Suprapubic skin (tissue), 4 donors: ENCODE measurements at regions not wholly inside any gene's neighbourhood (a gene's known extent, or its start where the extent isn't known, plus 50 kb on each side); places are given as distances from the start of the nearest gene placed in this dataset.

Experiments
- DNase-seq, 2 donors: peaks; one replicate each; pipeline ENCODE4 v3.0.0-alpha.2; 2019; ENCODE audit warnings: low spot score in 2 of 2
- H3K27ac ChIP-seq: fragments of 200-600 bp; sonication (generic); one replicate; pipeline ENCODE4 v1.5.1; 2019
- H3K27me3 ChIP-seq: fragments of 200-600 bp; sonication (generic); one replicate; pipeline ENCODE4 v1.5.1; 2019
- H3K36me3 ChIP-seq: fragments of 200-600 bp; sonication (generic); one replicate; pipeline ENCODE4 v1.5.1; 2019
- H3K4me1 ChIP-seq: fragments of 200-600 bp; sonication (generic); one replicate; pipeline ENCODE4 v1.5.1; 2019
- H3K4me3 ChIP-seq: fragments of 200-600 bp; sonication (generic); one replicate; pipeline ENCODE4 v1.5.1; 2019; ENCODE audit warnings: mild to moderate bottlenecking
- H3K9me3 ChIP-seq: fragments of 200-600 bp; sonication (generic); one replicate; pipeline ENCODE4 v1.5.1; 2019
- EP300 ChIP-seq: sonication (generic); formaldehyde crosslinking; IDR thresholded peaks from one replicate; pipeline ENCODE4 v1.6.1; 2017; ENCODE audit warnings: antibody characterized with exemption
- POLR2A ChIP-seq, 2 donors: fragments of 450-650 bp; IDR thresholded peaks; one replicate each; pipeline ENCODE4 v1.6.1; 2017; ENCODE audit warnings: antibody characterized with exemption in 2 of 2, mild to moderate bottlenecking in 2 of 2, moderate library complexity in 2 of 2
- POLR2AphosphoS5 ChIP-seq, 3 donors: sonication (generic); formaldehyde crosslinking; IDR thresholded peaks; one replicate each; pipeline ENCODE4 v1.6.1; 2017; ENCODE audit warnings: antibody characterized with exemption in 3 of 3
- WGBS: methylation state at CpG from one replicate; pipeline ENCODE4 v1.1.5; 2018; 5-methylcytosine and 5-hydroxymethylcytosine counted together
- TF ChIP-seq, protein P1 (sequence below), 2 donors: fragments of 200-600 bp in 1 of 2; fragments of 450-650 bp in 1 of 2; sonication (generic) in 1 of 2; IDR thresholded peaks; one replicate each; pipeline ENCODE4 v1.5.1; 2016 to 2019; ENCODE audit warnings: antibody characterized with exemption in 2 of 2, mild to moderate bottlenecking in 1 of 2, moderate library complexity in 1 of 2

DNA sequence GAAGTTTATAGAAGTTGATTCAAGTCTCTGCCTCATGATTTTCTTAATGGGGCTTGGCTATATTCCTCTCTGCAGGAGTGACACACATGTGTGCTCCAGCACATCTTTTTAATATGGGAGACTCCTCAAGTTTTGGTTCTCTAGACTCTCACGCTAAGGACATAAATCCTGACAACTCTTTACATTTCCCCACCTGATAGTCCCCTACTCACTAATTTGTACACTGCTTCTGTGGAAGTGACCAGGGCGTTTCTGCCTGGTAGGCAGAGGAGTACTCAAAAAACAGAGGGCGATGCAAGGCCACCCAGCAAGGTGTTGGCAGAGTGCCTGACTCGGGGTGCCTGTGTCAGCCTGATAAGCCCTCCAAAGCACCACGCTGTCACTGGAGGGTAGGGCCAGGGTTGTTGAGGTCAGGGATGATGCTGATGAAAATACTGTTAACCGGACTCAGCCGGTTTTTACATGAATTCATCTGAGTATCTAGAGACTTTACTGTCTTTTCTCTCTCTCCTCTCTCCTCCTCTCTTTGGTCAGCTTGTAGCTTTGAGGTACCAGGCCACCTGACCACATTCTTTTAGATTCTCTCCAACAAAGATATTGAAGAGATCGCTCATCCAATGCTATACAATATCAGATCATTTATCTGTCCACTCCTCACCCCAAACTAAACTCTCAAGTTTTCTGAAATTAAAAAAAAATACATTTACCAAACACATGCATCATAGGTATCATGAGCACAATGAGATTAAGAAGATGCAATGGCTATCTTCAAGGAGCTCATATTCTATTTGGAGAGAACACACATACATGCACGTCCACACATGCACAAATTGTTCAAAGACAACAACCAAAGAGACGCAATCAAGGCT lies 205.2 kb downstream of the PIK3R1 start:
- Histone ChIP-seq H3K36me3 (no peaks in the 10 kb centered on the region), H3K9me3 (no peaks in the 10 kb centered on the region), H3K27ac (peak overlapping the region; percentile 49), H3K4me3 (no peak overlapping the region), H3K4me1 (peaks cover 32% of the 10 kb centered on the region), H3K27me3 (no peaks in the 10 kb centered on the region)
- WGBS, result 80% methylated on average over 10 of the region's 10 CpGs
- DNase-seq, result peak in 1 of 2 donors; percentile 69
- TF ChIP-seq POLR2A (IDR thresholded peaks at IDR 0.05) (no peak), POLR2AphosphoS5 (IDR thresholded peaks at IDR 0.05) (no peak), EP300 (no peak)
- TF ChIP-seq, protein P1, sequence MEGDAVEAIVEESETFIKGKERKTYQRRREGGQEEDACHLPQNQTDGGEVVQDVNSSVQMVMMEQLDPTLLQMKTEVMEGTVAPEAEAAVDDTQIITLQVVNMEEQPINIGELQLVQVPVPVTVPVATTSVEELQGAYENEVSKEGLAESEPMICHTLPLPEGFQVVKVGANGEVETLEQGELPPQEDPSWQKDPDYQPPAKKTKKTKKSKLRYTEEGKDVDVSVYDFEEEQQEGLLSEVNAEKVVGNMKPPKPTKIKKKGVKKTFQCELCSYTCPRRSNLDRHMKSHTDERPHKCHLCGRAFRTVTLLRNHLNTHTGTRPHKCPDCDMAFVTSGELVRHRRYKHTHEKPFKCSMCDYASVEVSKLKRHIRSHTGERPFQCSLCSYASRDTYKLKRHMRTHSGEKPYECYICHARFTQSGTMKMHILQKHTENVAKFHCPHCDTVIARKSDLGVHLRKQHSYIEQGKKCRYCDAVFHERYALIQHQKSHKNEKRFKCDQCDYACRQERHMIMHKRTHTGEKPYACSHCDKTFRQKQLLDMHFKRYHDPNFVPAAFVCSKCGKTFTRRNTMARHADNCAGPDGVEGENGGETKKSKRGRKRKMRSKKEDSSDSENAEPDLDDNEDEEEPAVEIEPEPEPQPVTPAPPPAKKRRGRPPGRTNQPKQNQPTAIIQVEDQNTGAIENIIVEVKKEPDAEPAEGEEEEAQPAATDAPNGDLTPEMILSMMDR (IDR thresholded peaks at IDR 0.05), result no peak

DNA sequence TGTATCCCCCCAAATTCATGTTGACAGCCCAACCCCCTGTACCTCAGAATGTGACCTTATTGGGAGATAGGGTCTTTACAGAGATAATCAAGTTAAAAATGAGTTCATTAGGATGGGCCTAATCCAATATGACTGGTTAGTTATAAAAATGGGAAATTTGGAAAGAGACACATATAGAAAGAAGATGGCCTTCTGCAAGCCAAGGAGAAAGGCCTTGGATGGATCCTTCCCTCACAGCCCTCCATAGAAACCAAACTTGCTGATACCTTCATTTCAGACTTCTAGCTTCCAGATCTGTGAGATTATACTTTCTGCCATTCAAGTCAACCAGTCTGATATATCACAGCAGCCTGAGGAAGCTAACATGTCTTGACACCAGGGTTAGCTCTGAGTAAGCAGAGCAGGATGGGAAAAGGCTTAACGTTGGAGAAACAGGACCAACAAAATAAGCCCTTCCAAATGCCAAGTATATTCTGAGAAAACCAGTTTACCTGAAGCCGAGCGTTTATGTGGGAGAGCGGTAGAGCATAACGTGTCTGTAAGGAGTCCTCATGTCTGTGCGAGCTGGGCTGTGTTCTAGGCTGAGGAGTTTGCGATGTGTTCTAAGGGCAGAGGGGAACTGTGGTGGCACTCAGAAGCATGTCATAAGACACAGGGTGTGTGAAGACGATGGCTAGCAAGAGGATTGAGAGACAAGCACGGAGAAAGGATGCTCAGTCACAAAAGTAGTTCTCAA lies 206.1 kb downstream of the PIK3R1 start:
- no peak for TF ChIP-seq POLR2AphosphoS5 (IDR thresholded peaks at IDR 0.05)
- no peak for TF ChIP-seq POLR2A (IDR thresholded peaks at IDR 0.05)
- H3K36me3 ChIP-seq, result no peaks in the 10 kb centered on the region
- no peak for DNase-seq
- H3K27ac ChIP-seq, result no peak overlapping the region
- H3K4me1 ChIP-seq, result peaks cover 32% of the 10 kb centered on the region
- H3K9me3 ChIP-seq, result no peaks in the 10 kb centered on the region
- H3K27me3 ChIP-seq, result no peaks in the 10 kb centered on the region
- WGBS, result 93% methylated on average over 9 of the region's 9 CpGs
- H3K4me3 ChIP-seq, result no peak overlapping the region

DNA sequence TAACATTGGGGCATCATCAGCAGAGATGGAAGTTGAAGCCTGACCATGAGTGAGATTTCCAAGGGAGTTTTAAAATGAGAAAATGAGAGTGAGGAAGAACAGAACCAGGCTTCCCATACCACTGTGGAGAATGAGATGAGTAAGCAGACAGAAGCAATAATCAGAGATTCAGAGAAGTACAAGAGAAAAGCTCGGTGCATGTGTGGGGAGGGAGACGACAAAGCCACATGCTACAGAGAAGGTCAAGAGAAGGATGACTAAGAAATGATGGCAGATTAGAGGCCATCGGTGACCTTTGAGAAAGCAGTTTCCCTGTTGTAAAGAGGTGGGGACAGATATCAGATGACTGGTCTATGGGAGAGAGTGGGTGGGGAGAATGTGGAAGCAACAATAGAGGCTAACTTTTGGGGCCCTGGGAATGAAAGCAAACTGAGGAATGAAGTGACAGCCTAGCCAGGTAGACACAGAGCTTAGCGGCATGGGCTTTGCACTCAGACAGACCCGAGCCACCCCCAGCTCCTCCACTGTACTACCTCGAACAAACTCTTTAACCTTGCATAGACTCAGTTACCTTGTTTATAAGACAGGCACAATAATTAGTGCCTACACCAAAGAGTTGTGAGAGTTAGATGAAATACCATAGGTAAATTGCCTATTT lies 207.7 kb downstream of the PIK3R1 start:
- 88% methylated on average over 6 of the region's 6 CpGs for WGBS
- H3K27ac ChIP-seq, result no peak overlapping the region
- no peak for DNase-seq
- no peaks in the 10 kb centered on the region for H3K36me3 ChIP-seq
- H3K9me3 ChIP-seq, result no peaks in the 10 kb centered on the region
- no peak for TF ChIP-seq EP300
- TF ChIP-seq POLR2AphosphoS5 (IDR thresholded peaks at IDR 0.05), result no peak
- no peak for TF ChIP-seq POLR2A (IDR thresholded peaks at IDR 0.05)
- TF ChIP-seq, protein P1 (IDR thresholded peaks at IDR 0.05), result no peak
- no peaks in the 10 kb centered on the region for H3K27me3 ChIP-seq
- H3K4me3 ChIP-seq, result no peak overlapping the region
- H3K4me1 ChIP-seq, result peaks cover 32% of the 10 kb centered on the region

DNA sequence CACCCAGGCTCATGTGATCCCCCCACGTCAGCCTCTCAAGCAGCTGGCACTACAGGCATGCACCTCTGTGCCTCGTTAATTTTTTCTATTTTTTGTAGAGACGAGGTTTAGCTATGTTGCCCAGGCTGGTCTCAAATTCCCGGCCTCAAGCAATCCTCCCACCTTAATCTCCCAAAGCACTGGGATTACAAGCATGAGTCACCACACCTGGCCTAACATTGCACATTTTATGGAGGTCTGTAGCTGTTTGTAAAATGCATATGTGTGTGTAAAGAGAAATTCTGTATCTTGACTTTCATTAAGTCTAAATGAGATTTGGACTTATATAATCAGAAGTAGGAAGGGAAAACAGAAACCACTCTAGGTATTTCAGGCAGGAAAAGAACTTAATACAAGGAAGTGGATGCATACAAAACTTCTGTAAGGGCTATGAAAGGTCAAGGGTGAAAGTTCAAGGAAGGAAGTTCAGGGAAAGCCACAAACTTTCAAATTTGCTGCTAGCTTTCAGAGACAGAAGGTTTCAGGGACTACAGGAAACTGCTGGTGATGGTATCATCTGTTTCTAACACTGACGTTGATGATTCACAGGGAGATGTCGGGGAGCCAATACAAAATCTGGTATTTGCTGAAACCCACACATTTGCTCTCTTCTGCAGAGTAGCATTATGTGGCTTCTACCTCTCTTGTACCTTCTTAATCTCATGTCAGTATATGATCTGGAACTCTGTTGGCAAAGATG lies 209.4 kb downstream of the PIK3R1 start:
- 46% methylated on average over 6 of the region's 6 CpGs for WGBS
- Histone ChIP-seq H3K4me1 (peaks cover 25% of the 10 kb centered on the region), H3K27ac (no peak overlapping the region), H3K36me3 (no peaks in the 10 kb centered on the region), H3K4me3 (no peak overlapping the region), H3K27me3 (no peaks in the 10 kb centered on the region), H3K9me3 (no peaks in the 10 kb centered on the region)
- no peak for DNase-seq
- TF ChIP-seq, protein P1 (IDR thresholded peaks at IDR 0.05), result no peak
- TF ChIP-seq POLR2A (IDR thresholded peaks at IDR 0.05) (no peak), EP300 (no peak), POLR2AphosphoS5 (IDR thresholded peaks at IDR 0.05) (no peak)

DNA sequence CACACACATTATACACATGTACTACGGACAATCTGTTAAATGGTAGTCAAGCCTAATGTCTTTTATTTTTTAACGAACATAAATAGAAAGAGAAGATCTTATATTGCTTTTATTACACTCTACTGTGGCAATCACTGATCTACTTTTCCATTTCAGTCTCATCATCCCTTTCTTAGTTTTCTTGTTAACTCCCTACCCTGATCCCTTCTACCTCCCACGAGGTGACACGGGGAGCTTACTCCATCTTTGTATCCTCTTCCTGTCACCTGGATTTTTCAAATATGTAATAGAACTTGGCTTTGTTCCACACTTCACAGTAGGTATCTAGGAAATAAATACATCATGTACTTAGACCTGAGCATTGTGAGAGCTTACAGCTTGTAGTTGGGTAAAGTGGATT lies 211.0 kb downstream of the PIK3R1 start:
- Histone ChIP-seq H3K36me3 (no peaks in the 10 kb centered on the region), H3K4me1 (peaks cover 19% of the 10 kb centered on the region), H3K27me3 (no peaks in the 10 kb centered on the region), H3K27ac (no peak overlapping the region), H3K4me3 (no peak overlapping the region), H3K9me3 (no peaks in the 10 kb centered on the region)
- TF ChIP-seq EP300 (no peak), POLR2A (IDR thresholded peaks at IDR 0.05) (no peak), POLR2AphosphoS5 (IDR thresholded peaks at IDR 0.05) (no peak)
- TF ChIP-seq, protein P1 (IDR thresholded peaks at IDR 0.05), result no peak
- WGBS, result 88% methylated on average over 4 of the region's 4 CpGs
- no peak for DNase-seq
